OCI-LY7 (cell line): ENCODE measurements at regions not wholly inside any gene's neighbourhood (a gene's known extent, or its start where the extent isn't known, plus 50 kb on each side); places are given as distances from the start of the nearest gene placed in this dataset.

Experiments
- EZH2phosphoT487 ChIP-seq: fragments of 200-600 bp; sonication (generic); IDR thresholded peaks from 2 replicates; pipeline ENCODE4 v1.6.1; 2018; ENCODE audit warnings: low read depth, borderline replicate concordance, mild to moderate bottlenecking, mixed run types, antibody characterized with exemption, low read length, moderate library complexity, mixed read lengths
- TF ChIP-seq, protein P1 (sequence below): fragments of 200-600 bp; sonication (generic); conservative IDR thresholded peaks from 2 replicates; pipeline ENCODE4 v1.5.1; 2014; ENCODE audit warnings: mild to moderate bottlenecking, antibody characterized with exemption, low read length, moderate library complexity, mixed read lengths

DNA sequence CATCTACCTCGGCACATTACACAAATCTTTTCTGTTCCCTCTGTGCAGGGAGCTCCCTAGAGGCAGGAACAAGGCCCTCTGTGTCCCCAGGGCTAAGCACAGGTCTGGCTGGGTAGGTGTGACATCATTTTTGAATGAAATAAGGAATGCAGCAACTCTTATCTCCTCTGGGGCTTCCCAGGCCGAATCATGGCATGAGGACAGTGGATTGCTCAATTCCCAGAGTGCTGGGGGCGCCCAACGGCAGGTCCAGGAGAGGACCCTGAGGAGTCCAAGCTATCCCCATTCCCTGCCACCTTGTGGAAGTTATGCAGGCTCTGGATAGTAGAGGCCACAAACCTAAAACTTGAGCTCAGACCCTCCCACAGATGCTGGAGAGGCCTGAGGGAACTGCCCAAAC lies 158.0 kb upstream of the RAB6C start:
- TF ChIP-seq, protein P1, sequence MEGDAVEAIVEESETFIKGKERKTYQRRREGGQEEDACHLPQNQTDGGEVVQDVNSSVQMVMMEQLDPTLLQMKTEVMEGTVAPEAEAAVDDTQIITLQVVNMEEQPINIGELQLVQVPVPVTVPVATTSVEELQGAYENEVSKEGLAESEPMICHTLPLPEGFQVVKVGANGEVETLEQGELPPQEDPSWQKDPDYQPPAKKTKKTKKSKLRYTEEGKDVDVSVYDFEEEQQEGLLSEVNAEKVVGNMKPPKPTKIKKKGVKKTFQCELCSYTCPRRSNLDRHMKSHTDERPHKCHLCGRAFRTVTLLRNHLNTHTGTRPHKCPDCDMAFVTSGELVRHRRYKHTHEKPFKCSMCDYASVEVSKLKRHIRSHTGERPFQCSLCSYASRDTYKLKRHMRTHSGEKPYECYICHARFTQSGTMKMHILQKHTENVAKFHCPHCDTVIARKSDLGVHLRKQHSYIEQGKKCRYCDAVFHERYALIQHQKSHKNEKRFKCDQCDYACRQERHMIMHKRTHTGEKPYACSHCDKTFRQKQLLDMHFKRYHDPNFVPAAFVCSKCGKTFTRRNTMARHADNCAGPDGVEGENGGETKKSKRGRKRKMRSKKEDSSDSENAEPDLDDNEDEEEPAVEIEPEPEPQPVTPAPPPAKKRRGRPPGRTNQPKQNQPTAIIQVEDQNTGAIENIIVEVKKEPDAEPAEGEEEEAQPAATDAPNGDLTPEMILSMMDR = no peak
- TF ChIP-seq EZH2phosphoT487 = no peak
